ENCODE measurements at regions not wholly inside any gene's neighbourhood (a gene's known extent, or its start where the extent isn't known, plus 50 kb on each side); places are given as distances from the start of the nearest gene placed in this dataset.

DNA sequence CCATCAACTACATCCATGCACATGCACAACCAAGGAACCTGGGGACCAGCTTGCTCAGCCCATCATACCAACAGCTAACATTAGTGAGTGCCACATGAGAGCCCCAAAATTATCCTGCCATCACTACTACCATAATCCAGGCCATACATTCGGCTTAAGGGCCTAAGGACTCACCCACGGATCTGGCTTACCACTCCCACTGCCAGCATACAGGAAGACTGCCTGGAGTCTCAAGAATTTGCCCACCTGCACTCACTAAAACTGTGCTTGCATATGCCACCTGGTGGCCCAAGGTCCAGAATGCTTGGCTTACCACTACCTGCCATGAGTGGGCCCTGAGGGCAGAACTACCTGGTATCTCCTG lies 1562.9 kb upstream of the PRR20A start:
- TF ChIP-seq CTCF (conservative IDR thresholded peaks at IDR 0.05; ENCODE audit: low read depth, low read length): no peak
- no peak for TF ChIP-seq EZH2phosphoT487 (IDR thresholded peaks at IDR 0.05; ENCODE audit: borderline replicate concordance, low read length)
- no peak for TF ChIP-seq EZH2 (IDR thresholded peaks at IDR 0.05; ENCODE audit: low read length, unreplicated experiment)

All from PC-3 (cell line).